Stimulated activated CD4-positive, alpha-beta T cell treated with anti-CD3 and anti-CD28 coated beads, TNF-alpha, amount 100 ng/mL, for 4 hours (primary cell): ENCODE measurements at regions not wholly inside any gene's neighbourhood (a gene's known extent, or its start where the extent isn't known, plus 50 kb on each side); places are given as distances from the start of the nearest gene placed in this dataset.

Experiments used
- DNase-seq, 3 experiments: peaks; one replicate each; pipeline ENCODE4 v3.0.0-alpha.2; 2020; ENCODE audit warnings: low read depth in 3 of 3

DNA sequence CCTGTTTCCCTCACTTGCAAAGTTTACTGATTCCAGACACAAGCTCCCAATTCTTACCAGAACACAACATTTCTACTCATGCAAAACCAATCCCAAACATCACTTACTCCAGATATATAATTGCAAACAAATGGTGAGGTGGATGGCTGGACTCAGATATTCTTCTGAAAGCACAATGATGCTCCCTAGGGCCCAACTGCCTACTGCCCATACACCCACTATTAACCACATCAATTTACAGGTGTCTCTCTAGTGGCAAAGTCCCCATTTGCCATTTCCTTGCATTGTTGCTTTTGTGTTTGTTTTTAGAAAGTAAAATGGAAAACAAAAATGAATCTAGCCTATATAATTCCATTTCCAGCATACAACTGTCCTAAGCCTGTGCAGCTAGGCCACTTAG lies 320.9 kb upstream of the PRDM1 start:
- no peak for DNase-seq

- no peak for DNase-seq
Measured at GRCh38 chr6:105764315-105764714, 321.8 kb upstream of the PRDM1 start.

DNA sequence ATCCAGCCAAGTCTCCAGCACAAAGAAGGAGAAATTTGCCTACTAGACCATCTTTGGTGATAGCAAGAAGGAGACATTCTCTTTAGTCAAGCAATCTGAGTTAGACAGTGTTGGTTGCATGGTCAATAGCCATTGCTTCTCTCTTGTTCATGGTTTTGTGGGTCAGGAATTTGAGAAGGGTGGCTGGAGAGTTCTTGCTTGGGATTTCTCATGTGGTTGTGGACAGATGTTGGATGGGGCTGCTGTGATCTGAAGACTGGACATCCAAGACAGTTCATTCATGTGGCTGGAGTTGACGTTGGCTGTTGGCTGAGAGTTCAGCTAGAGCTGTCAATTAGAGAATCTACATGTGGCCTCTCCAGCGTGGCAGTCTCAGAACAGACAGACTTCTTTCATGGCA lies 322.3 kb upstream of the PRDM1 start:
- DNase-seq, result no peak

DNA sequence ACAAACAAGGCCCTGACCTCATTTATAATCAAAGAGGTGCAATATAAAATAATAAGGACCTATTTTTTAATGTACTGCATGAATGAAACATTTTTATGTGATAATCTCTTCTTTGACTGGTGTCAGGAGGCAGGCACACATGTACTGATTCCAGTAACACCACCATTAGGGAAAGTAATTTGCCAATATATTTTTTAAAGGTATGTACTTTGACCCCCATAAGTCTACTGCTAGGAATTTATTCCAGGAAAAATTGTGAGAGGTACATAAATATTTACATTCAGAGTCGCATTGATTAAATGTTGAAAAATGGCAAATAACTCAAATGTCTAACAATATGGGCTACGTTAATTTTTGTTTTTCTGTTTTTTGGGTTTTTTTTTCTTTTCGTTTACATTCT lies 325.4 kb upstream of the PRDM1 start:
- no peak for DNase-seq

DNA sequence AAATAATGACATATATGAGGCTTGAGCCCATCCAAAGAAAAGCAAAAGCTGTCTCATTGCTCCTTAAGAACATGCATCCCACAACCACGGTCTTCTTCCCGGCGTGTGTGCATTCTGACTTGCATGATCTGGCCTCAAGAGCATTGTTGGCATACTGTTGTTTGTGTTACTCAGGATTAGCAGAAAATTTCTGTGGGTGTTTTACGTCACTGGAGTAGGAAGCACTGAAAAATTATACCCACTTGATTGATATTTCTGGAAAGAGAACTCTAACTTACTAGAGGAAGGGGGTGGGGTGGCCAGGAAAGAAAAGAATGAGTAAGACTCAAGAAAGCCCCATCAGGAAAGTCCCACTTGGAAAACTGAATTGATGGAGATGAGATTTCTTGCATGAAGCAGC lies 326.2 kb upstream of the PRDM1 start:
- no peak for DNase-seq

DNA sequence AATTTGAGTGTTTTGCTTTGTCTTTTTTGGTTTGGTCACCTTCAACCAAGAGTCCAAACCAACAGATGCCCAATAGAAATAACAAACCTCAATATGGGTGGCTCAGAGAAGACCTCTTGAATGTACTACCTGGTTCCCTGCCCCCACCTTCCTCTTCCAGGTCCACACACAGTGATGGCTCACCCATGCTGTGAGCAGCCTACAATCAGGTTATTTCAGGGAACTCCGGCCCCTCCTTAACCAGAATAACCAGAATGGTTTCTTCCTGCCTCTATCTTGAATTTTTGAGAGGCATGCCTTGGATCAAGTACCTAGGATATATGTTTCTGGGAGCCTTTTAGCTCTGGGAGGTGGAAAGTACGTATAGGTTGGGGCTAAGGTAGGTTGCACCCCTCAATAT lies 327.1 kb upstream of the PRDM1 start:
- DNase-seq, result no peak

DNA sequence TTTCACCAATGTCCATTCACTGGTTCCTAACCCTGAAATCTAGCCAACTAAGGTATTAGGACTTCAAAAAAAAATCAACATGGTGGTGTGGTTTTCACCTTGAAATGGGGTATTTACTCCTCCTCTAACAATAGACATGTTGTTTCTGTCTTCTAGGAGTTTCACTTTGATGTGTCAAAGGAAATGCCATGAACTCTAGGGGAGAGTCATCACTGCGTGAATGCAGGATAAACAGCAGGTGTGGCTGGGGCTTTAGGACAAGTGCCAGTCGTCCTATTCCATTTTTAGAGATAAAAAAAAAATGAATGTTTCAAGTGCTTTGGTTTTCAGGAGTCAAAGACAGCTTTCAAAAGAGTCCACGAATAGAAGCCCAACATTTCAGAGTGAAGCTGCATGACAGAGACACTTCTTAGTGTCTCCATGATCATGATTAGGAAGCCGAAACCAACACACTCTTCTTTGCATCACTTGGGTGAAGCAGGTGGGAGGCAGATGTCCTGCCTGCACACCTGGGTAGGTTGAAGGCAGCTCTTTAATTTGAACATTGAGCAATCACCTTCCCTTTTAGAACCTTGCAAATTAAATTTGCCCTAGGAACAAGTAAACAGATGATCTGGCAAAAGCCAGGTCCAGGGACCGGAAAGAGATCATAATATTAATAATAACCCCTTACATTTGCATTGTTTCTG lies 328.5 kb upstream of the PRDM1 start:
- no peak for DNase-seq

- DNase-seq, result no peak
Measured at GRCh38 chr6:105755885-105756284, 330.3 kb upstream of the PRDM1 start.

DNA sequence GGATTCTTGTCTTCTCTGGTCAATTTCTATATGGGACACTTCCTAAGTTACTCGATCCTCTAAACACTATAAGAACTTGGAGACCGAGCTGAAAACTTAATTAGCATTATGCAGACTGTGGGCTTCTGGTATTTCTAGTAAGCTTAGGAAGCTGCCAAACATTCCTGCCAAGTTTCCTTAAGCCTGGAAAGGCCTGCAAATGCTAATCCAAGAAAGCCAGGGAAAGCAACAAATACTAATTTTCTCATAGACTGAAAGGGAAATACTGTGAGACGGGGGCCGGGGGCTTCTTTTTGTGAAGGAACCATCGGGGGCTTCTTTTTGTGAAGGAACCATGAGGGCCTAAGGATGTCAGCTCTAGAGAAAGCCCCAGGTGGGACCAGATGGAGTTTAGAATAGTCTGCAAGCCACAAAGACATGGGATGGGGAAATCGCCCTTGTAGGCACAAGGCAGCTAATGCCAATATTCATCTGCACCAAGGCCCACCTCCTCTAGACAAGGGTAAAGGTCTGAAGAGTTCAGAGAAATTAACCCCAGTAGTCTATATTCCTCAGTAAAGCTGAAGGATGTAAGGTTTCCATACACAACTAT lies 332.4 kb upstream of the PRDM1 start:
- DNase-seq, result no peak

- no peak for DNase-seq
Measured at GRCh38 chr6:105753207-105753606, 332.9 kb upstream of the PRDM1 start.

DNA sequence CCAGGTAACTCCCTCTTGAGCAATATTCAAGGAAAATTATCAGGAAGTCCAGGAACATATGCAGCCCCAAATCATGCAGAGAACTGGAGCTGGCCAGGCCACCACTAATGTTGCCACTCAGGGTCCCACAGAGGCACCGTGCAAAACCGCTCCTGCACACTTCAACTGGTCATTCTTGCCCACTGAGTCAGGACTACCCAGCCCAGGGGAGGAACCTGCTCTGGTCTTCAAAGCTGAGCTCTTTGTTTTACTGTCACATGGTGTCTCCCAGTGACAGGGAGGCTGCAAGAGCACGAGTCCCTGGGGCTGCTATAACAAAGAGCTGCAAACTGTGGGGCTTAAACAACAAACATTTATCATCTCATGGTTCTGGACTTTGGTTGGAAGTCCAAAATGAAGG lies 336.0 kb upstream of the PRDM1 start:
- DNase-seq, result no peak

GRCh38 chr6:105748737-105749161 lies 337.4 kb upstream of the PRDM1 start:
- DNase-seq, result no peak

GRCh38 chr6:105747823-105748405 lies 338.2 kb upstream of the PRDM1 start:
- no peak for DNase-seq

- no peak for DNase-seq
Measured at GRCh38 chr6:105746509-105746908, 339.6 kb upstream of the PRDM1 start.

DNA sequence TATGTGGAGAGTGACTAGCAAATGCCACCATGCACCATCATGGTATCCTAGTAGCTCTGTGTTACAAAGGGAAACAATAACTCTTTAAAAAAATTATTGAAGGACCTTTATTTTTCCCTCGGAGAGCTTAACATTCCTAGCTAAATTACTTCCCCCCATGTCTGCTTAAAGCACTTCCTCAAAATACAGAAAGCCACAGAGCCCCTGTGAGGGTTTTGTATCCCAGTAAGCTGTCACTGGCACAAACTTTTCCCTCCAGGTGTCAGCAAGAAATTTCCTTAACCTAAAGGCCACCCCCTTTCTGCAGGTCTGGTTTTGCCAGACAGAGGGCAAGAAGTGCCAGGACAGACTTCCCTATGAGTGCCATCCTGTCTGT lies 340.0 kb upstream of the PRDM1 start:
- DNase-seq, result no peak

- no peak for DNase-seq
Measured at GRCh38 chr6:105745464-105746129, 340.5 kb upstream of the PRDM1 start.

DNA sequence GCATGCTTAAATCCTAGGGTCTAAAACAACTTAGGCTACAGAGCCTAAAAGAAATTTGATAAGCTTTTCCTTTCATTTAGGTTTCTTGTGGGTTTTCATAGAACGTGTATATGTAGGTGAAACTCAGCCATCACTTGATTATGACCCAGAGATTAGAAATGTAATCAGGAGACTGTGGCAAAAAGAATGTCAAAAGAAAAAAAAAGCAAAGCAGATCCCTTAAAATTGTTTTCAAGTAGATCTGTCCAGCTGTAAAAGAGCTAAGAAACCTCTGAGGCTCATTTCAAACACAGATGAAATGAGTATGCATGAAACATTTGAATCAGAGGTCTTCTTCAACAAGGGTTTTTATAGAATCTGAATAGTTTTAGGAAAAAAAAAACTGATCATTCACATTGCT lies 341.3 kb upstream of the PRDM1 start:
- DNase-seq, result no peak

DNA sequence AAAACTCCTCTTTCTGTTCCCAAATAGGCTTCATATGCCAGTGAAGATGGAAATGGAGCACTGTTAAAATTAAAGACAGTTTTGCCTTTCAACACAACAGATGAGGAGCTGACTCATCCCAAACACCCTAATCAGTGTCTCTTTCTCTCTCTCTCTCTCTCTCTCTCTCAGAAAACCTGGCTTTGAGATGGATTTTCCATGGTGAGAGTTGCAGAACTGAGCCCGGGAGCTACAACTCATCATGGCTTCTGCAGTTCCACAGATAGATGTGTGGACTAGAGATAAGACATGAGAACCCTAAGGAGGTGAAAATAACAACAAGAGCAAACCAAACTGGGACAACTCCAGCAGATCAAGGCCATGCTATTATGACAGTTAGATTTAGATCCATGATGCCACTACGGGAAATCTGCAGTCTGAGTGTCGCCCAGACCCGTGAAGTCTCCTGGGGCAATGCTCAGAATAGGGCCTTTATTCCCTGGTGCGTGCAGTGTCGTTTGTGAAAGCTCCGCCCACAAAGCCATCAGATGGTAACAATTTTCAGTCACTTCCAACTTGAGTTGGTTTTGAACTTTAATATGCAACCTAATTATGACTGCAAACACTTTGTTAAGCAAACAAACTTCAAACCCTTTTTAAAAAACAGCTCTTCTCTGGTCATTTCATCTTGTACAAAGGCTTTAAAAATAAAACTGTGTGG lies 338.2 kb upstream of the PREP start:
- DNase-seq, result no peak

DNA sequence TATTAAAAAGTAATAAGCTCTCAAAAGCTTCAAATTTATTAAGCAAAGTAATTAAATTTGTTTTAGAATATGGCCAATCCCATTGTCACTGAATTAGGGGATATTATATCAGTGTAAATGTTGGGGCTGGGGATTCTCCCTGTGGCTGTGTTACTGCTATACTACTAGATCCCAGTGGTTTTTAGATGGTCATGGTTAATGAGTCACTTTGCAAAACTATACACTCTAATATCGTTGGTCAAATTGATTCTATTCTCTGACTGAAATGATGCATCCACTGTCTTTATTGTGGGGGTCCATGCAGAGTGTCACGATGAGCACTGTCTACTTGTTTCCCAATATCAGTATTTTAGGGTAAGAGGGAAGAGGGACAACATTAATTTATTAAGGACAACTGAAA lies 336.9 kb upstream of the PREP start:
- no peak for DNase-seq

DNA sequence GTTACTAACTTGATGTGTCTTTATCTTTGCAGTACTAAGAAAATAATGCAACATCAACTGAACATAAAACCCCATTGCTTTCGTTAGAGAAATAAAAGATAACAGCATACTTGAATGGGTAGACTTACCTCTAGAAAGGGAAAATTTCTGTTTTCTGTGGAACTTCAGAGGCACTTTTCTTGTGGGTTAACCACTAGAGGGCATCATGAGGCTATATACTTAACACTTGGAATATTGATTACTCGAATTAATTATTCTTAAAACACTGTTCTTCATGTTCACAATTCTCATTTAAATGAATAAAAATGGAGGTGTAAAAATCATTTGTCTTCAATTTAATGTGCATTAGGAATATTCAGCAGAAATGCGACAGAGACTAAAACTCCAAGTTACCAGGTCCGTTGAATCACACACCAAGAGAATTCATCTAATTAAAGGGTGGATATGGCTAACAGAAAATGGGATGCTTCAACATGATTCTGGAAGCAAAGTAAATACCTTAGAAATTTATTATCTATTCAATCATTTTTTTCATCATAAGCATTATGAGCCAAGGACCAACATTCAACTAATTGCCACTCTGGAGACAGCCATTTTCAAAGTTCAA lies 330.8 kb upstream of the PREP start:
- DNase-seq, result no peak

DNA sequence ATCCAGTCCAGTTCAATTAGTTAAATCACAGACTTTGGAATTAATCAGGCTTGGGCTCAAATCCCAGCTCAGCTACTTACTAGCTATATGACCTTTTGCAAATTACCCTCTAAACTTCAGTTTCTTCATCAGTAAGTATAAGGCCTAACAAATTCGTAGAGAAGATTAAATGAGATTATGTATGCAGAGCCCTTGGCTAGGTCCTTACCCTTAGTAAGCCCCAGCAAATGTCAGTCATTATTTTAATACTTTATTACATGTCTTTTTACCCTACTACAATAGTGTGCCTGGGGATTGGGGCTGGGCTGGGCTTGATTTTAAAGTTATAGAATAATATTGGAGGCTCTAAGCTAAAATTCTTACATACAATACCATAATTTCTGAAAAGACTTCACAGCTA lies 326.1 kb upstream of the PREP start:
- no peak for DNase-seq
